ENCODE measurements at regions not wholly inside any gene's neighbourhood (a gene's known extent, or its start where the extent isn't known, plus 50 kb on each side); places are given as distances from the start of the nearest gene placed in this dataset.

- TF ChIP-seq CTCF (IDR thresholded peaks at IDR 0.05; ENCODE audit: low read length, missing control alignments) = no peak
- H3K4me3 ChIP-seq (replicated peaks; ENCODE audit: low read depth, low read length) = no peak overlapping the region
- no peak for DNase-seq (ENCODE audit: low read depth)
Measured at GRCh38 chr5:57751710-57752109, 269.1 kb upstream of the ACTBL2 start.

- DNase-seq (ENCODE audit: low read depth) = no peak
- H3K4me3 ChIP-seq (replicated peaks; ENCODE audit: low read depth, low read length) = no peak overlapping the region
- TF ChIP-seq CTCF (IDR thresholded peaks at IDR 0.05; ENCODE audit: low read length, missing control alignments) = no peak
Measured at GRCh38 chr5:57750891-57751290, 268.3 kb upstream of the ACTBL2 start.

- no peak overlapping the region for H3K4me3 ChIP-seq (replicated peaks; ENCODE audit: low read depth, low read length)
- TF ChIP-seq CTCF (IDR thresholded peaks at IDR 0.05; ENCODE audit: low read length, missing control alignments) = no peak
- DNase-seq (ENCODE audit: low read depth) = no peak
Measured at GRCh38 chr5:57750282-57750681, 267.7 kb upstream of the ACTBL2 start.

GRCh38 chr5:57749396-57749795, 266.8 kb upstream of the ACTBL2 start:
- TF ChIP-seq CTCF (IDR thresholded peaks at IDR 0.05; ENCODE audit: low read length, missing control alignments) = no peak
- no peak overlapping the region for H3K4me3 ChIP-seq (replicated peaks; ENCODE audit: low read depth, low read length)
- DNase-seq (ENCODE audit: low read depth) = peak; percentile 22

GRCh38 chr5:57745700-57746651, 263.4 kb upstream of the ACTBL2 start:
- TF ChIP-seq CTCF (IDR thresholded peaks at IDR 0.05; ENCODE audit: low read length, missing control alignments) = no peak
- DNase-seq (ENCODE audit: low read depth) = no peak
- no peak overlapping the region for H3K4me3 ChIP-seq (replicated peaks; ENCODE audit: low read depth, low read length)

GRCh38 chr5:57745029-57745428, 262.4 kb upstream of the ACTBL2 start:
- no peak overlapping the region for H3K4me3 ChIP-seq (replicated peaks; ENCODE audit: low read depth, low read length)
- no peak for TF ChIP-seq CTCF (IDR thresholded peaks at IDR 0.05; ENCODE audit: low read length, missing control alignments)
- DNase-seq (ENCODE audit: low read depth) = no peak

GRCh38 chr5:57741336-57741735, 258.7 kb upstream of the ACTBL2 start:
- DNase-seq (ENCODE audit: low read depth) = no peak
- H3K4me3 ChIP-seq (replicated peaks; ENCODE audit: low read depth, low read length) = no peak overlapping the region
- no peak for TF ChIP-seq CTCF (IDR thresholded peaks at IDR 0.05; ENCODE audit: low read length, missing control alignments)
